NOMO-1 treated with DMSO at 0.1 percent for 48 hours (cell line): ENCODE measurements at regions not wholly inside any gene's neighbourhood (a gene's known extent, or its start where the extent isn't known, plus 50 kb on each side); places are given as distances from the start of the nearest gene placed in this dataset.

ENCODE experiments used
- DNase-seq: peaks from one replicate; lab custom pipeline; 2025; ENCODE audit not compliant: unreplicated experiment; lab: John Stamatoyannopoulos, UW

DNA sequence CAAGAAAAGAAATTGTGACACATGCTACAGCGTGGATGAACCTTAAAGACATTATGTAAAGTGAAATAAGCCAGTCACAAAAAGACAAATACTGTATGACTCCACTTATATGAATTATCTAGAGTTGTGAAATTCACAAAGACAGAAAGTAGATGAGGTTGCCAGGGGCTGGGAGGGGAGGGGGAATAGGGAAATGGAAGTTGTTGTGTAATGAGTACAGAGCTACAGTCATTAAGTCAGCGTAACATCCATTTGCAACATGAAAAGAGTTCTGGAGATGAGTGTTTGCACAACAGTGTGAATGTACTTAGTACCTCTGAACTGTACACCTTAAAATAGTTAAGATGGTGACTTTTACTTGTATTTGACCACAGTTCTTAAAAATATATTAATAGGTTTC, 112.1 kb upstream of the CDK1 start:
- peak; percentile 96 for DNase-seq

DNA sequence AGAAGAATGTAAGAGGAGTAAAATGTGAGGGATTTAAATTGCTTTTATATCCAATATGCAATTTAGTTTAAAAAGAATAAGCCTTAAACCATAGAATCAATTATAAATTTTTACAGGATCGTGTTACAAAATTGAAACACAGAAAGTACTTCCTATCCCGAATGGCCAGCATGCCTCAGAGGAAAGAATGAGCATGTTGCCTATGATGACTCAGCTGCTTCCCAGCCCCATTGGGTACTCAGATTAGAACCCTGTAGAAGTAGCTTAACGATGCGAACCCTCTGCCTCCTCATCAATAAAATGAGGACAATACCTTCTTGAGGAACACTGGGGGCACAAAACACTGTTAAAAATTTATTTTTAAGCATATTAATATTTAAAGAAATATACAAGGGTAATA, 113.4 kb upstream of the CDK1 start:
- DNase-seq, result no peak

DNA sequence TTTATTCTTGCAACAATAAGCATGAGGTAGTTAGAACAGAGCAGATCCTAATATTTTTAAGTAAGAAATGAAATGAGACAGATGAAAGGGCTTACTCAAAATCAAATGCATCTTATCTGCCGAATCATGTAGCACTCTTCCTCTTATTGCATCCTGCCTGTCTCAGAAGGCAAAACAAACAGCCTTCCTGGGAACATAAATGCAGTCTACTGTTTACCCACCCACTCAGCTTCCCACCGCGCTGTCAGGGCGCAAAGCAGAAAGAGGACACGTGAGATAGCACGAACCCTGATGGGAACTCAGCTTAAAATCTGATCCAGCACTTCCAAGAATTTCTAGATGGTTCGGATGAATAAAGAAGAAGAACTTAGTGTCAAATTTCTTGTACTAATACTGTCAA, 114.4 kb upstream of the CDK1 start:
- no peak for DNase-seq

DNA sequence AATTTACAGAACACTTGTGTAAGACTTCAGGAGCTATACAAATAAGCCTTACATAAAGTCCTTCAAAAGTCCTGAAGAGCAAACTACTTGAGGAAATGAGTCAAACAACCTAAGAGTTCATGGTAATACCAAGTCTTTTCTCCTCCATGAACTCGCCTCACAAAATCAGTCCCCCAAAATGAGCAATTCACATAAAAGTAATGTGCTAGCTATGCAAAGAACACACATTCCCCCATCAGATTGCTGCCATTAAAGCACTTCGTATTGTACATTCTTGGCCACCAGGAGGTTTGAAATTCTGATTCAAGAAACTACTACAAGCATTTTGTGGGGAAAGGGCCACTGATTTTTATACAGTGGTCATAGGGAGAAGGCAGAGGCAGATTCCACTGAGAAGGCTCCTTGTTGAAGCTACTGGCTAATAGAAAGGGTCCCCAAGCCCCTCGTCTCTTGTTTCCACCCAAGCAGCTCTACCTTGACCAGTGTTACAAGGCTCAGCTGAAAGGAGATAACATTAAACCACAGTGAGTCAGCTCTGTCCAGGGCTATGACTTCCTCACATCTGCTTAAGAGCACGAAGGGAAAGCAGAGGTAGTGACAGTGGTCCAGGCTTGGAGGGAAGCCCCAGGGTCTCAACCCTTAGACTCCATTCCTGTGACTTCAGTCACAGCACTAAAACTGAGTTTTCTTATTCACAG, 115.2 kb upstream of the CDK1 start:
- DNase-seq, result peak; percentile 24

DNA sequence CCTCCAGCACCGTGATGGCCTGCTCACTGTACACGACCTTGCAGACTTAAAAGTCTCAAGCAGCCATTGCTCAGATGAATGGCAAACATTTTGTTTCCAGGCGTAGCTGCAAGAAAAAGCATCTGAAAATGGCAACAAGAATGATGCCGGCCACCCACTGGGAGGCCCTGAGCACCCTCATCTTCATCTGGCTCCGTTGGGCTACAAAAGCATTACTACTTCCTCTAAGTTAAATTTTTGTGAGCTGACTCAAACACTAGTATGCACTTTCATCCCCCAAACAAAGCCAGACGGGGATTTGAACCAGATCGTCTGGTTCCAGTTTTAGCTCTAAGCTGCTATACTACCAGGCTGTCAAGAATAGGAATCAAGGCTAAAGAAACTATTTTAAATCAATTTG, 116.6 kb upstream of the CDK1 start:
- DNase-seq, result no peak

DNA sequence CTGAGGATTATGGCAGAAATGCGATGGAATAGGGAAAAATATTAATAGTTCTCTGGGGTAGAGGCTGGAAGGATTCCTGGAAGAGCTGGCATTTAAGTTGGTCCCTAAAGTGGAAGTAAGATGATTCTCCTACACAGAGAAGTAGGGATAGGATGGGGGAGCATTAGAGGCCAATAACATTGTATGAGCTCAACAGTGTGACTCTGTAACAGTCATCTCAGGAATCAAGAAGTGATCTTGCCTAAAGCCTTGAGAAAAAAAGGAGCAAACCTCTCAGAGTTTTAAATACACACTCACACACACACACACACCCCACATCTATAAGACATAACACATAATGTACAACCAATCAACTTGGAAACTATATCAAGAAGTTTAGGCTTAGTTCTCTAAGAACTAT, 117.7 kb upstream of the CDK1 start:
- no peak for DNase-seq

DNA sequence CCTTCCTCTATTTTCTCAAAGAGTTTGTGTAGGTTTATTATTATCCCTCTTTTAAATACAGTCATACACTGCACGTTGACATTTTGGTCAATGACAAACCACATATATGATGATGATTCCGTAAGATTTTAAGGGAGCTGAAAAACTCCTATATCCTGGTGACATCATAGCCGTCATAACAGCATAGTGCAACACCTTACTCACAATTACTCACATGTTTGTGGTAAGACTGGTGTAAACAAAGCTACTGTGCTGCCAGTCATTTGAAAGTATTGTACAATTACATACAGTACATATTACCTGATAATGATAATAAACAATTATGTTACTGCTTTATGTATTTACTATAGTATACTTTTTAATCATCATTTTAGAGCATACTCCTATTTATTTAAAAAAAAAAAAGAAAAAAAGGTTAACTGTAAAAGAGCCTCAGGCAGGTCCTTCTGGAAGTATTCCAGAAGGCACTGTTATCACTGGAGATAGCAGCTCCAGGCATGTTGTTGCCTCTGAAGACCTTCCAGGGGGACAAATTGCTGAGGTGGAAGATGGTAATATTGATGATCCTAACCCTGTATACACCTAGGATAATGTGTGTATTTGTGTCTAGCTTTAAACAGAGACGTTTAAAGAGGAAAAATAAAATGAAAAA, 123.3 kb upstream of the CDK1 start:
- DNase-seq, result no peak

DNA sequence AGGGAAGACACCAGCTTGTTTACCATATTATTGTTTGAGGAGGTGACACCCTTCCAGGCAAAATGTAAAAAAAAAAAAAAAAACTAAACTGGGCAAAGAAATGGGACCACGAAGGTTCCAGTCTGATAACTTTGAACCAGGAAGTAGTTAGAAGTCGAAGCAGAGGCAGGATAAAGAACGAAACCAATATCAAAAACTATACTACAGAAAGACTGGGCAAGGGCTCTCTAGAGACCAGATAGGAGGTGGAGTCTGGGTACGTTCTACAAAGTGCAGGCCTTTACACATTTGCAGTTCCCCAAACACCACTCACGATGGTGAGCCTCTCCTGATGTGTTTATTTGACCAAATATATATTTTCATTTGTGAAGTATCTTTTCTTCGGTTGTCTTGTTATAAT, 125.7 kb upstream of the CDK1 start:
- DNase-seq, result no peak

DNA sequence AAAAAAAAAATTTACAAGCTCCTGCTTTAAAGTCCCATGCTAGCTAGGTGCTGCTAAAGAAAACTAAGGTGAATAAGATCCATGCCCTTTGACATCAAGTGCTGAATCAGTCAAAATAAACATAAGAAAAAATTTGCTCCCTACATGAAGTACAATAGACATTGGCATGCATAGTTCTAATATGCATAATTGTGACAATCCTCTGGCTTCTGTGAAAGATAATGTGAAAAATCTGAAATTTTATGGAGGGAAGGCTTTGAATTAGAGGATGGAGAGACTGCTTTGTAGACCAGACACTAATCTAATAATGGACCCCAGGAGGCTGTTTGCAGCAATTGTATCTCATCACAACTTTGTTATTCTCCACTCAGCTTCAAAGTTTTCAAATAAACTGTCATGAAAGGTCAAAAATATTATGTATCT, 127.9 kb upstream of the CDK1 start:
- DNase-seq, result no peak

DNA sequence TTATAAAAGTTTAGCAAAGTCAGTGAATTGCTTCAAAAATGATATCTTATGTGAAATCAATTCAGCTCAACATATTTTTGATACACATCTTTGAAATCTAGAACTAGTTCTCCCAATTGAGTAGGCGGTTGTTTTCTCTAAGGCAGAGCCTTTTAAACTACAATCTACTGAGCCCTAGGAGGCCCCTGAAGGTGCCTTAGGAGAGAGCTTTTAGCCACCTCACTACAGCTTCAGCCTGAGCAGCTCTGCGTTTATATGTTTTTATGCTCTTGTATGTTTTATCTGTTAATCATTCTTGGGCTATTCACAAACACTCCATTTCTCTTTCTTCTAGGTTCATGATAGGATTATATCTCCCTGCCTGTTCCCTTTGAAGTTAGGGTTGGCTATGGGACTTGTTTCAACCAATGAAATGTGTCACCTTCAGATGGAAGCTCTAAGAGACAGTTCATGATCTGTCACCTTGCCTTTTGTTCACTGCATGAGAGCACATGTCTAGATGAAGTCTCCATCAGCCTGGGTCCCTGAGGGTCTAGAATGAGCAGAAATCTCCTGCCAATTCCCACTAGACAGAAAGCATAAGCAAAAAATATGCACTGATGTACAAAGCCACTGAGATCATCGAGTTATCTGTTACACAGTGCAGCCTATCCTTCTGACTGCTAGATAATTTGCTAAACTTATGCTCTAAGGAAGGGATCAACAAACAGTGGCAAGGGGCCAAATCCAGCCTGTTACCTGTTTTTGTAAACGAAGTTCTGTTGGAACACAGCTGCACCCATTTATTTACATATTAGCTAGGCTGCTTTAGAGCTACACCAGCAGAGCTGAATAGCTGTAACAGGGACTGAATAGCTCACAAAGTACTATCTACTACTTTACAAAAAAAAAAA, 128.5 kb upstream of the CDK1 start:
- DNase-seq, result no peak

DNA sequence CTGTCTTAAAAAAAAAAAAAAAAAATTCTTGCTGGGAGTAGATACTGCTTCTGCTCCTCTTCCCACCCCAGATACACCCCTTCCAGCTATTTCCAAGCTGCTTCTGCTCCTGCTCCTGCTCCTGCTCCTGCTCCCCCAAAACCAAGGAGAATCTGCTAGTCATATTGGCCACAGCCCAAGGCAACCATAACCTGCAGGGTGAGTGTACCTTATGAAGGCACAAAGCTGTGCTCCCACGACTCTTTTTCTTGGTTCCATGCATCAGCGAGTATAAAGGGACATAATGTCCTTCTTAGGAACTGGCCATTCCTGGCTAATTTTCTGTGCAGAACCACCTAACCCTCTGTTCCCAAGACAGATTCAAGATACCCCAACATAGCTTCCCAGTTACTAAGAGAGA, 129.5 kb upstream of the CDK1 start:
- no peak for DNase-seq

DNA sequence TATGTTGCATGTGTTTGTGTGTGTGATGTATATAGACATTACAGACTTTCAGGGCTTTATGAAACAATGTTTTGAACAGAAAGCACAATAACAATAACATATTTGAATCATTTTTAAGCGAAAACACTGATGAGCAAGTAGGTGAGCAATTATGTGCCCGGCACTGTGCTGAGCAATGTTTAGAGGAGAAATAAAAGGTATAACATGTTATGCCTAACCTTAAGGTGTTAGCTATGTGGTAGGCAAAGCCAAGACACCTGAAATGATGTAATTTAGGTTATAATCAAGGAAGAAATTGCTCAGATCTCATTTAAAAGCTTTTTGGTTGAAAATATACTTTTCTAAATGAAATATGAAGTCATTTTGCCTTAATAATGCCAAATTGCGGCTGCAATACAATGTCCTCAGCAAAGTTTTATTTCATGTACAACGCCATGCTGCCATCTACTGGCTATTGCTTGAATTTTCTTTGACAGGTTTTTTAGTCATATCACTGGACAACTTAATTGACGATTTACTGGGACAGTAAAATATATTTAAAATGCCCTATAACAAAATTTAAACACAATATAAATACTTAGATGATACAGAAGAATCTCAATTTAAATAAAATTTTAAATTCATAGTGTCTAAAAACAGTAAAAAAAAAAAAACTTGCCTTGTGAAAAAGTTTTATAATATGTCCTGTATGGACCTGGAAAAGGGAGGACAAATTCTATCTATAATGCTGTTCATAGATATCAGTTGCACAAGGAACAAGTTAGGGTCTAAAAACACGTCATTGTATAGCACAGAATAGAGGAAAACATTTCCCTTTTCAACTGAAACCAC, 131.1 kb upstream of the CDK1 start:
- peak; percentile 41 for DNase-seq

DNA sequence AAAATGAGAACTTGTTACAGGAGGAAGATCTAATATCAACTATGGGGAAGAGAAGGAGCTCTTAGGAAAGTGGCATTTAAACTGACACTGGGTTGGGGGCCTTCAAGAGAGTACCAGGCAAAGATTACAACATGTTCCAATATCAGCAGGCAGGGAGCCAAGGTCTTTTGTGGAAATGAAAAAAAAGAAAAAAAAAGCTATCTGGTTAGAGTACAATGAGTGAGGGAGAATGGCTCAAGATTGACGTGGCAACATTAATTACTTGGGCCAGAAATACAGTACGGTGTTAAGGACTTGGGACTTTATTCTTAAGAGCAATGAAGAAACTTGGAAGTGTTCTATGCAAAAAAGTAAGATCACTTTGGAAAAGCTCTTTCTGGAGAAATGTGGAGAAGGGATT, 132.3 kb upstream of the CDK1 start:
- DNase-seq, result no peak

DNA sequence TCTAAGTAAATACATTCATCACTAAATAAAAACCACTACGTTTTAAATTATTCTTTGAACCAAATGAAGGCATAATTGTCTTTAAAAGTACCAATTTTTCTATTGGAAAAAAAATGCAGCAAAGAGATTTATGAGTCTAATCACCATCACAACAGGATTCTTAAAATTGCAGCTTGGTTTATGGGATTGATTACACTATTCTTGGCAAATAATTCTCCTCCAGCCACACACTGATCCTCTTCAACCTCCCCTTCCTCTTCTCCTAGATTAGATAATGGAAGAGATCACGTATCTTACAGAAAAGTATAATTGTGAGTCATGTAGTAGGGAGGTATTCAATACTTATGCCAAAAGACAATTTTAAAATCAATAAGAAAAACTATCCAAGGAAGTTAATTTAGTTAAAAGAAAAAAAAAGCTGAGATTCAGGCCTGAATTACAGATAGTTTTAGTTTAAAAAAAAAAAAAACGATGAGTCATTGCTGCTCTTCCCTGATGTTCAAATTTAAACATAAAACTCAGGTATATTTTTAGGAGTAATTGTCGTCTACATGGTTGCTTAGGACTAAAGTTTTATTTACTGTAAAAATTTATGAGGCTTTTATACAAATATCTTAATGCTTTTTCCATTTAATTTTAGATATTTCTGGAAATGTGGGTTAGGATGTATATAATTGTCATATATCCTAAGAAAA, 133.7 kb upstream of the CDK1 start:
- DNase-seq, result no peak

DNA sequence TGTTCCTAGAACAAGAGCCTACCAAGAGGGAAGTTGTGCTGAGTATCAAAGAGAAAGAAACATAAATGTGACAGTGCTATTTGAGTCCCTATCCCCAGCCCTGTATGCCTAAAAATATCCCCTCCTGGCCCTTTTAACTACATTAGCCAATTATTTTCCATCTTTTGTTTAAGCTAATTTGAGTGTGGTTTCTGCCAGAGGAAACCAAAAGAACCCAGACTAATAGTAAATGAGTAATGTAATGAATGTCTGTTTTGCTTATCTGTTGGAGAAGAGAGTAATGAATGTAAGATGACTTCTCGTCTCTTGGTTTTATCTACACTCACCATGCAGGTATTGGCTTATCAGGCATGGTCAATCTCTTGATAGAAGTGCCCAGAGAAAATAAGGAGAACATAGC, 134.4 kb upstream of the CDK1 start:
- DNase-seq, result no peak

DNA sequence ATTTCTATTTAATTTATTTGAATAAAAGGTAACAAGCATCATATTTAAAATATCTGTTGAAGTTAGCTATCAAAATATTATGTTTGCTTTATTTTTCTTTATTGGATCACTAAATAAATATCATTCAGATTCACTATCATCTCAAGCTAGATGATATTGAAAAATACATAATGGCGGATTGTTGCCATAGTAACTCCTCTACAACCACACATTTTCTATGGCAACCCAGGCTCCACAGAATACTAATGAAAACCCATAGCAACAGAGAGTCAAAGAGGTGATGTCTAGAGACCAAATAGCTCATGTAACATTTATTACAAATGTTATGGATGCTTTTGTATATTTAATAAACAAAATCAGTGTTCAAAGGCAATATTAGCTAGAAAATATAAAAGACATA, 148.9 kb upstream of the CDK1 start:
- DNase-seq, result no peak

DNA sequence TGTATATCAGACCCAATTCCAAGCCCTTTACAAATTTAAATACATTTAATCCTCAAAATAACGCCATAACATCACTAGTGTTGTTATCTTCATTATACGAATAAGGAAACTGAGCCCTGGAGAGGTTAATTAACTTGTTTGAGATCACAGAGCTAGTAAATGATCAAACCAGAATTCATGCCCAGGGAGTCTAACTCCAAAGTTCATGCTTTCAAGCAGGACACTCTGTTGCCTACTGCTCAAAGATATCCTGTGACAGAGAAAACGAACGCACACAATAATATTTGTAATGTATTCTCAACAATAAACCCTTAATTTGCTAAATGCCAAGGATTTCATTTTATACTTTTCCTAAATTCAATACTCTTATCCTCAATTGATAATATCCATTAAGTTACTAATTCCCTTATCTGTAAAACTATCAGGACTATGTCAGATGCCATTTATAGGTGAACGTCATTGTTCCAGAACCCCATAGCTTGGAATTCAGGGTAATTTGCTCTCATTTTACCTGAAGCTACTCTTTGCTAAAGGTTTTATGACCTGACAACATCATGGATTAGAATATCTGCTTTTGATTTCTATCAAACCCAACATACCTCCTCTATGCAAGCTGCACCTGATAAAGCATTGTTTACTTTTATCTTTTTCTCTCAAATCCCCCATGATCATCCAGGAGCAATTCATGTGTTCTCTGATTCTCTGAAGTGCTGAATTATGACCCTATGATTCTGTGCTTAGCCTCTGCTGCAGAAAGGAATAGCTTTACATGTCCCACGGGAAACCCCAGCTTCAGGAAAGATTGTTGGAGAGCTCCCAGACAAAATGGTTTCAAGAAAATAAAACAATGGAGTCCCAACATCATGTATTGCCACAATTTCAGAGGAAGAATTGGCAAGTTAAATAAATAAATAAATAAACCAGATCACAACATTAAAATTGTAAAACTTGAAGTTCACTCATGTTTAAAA, 150.2 kb upstream of the CDK1 start:
- DNase-seq, result no peak

DNA sequence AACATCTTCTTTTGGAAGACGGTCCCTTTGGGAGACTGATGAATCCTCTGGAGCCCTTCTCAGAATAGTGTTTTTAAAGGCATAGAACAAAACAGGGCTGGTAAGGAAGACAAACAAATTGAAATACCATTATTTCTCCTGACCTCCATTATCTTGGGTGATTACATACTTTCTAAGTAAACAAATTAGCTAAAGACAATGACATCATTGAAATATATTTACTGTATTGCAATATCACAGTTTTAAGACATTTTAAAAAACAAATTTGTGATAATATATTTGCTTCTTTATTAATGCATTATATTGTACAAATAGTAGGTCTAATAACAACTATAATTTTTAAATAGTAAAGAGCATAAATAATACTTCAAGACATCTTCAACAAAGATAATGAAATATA, 152.2 kb upstream of the CDK1 start:
- DNase-seq, result no peak

DNA sequence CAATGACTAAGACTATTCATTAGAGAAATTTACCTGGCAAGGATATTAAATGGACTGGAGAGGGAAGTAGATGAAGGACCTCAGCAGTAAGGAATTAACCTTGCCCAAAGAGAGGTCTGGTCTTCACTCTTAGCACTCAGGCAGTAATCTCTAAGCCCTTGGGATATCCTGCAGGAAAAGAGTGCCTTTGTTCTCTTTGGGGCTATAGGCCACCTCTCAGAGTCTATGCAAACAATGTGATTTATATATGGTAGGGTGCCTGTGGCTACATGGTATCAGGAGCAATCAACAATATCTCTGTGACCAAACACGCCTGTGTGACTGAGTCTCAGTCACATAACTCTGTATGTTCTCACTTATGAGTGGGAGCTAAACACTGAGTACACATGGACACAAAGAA, 154.7 kb upstream of the CDK1 start:
- DNase-seq, result no peak
